GM19035 (cell line): ENCODE measurements at regions not wholly inside any gene's neighbourhood (a gene's known extent, or its start where the extent isn't known, plus 50 kb on each side); places are given as distances from the start of the nearest gene placed in this dataset.
"Not testable (repeated sequence)": the region's sequence is repeated elsewhere in the genome, so short reads cannot be mapped to it uniquely, and the experiment has no call there.

Experiments
- ATAC-seq: cut with Tn5 transposase; IDR thresholded peaks from one replicate; pipeline ENCODE4 v1.9.1; 2021; ENCODE audit not compliant: unreplicated experiment

- not testable (repeated sequence) for ATAC-seq
These were observed 125.6 kb upstream of the NBPF9 start for GRCh38 chr1:149228672-149229585.

GRCh38 chr1:149229813-149230212, 126.5 kb upstream of the NBPF9 start:
- ATAC-seq: not testable (repeated sequence)

GRCh38 chr1:149234926-149235914, 131.9 kb upstream of the NBPF9 start:
- not testable (repeated sequence) for ATAC-seq

DNA sequence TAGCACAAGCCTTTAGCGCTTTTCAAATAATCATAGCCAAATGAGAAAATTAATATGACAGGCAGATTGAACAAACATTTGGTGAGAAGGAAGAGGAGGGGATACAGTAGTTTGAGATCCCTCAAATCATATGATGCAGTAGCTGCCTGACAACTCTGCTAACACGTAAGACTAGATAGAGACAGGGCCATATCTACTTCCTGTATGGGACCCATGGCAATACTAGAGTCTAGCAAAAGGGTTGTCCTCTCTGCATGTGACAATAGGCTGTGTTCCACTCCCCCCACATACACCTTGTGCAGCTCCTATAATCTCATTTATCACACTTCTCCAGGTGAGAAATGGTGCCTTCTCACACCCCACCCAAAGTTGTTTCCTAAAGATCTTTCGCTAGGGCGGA, 134.2 kb upstream of the NBPF9 start:
- not testable (repeated sequence) for ATAC-seq

DNA sequence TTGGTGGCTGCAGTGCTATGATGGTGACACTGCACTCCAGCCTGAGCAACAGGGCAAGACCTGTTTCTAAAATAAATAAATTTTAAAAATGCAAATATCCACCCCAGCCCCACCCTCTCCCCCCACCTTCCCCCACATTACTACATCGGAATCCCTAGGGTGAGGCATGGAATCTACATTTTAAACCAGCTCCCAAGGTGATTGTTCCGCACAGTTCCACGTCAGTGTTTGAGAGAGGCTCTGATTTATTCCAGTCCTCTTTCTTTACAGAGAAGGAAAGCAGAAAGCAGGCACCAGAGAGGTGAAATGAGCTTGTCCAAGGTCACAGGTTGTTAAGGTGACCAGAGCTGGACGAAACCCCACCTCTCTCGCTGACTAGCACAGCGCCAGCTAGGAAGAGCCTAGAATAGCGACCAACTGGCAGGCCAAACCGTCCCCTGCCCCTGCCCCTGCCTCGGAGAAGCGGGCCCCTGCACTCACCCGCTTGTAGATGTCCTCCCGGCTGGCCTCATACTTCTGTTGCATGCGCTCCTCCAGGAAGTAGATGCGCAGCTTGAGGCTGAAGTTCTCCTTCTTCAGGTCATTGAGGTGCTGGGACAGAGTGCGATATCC, 136.7 kb upstream of the NBPF9 start:
- ATAC-seq: not testable (repeated sequence)

DNA sequence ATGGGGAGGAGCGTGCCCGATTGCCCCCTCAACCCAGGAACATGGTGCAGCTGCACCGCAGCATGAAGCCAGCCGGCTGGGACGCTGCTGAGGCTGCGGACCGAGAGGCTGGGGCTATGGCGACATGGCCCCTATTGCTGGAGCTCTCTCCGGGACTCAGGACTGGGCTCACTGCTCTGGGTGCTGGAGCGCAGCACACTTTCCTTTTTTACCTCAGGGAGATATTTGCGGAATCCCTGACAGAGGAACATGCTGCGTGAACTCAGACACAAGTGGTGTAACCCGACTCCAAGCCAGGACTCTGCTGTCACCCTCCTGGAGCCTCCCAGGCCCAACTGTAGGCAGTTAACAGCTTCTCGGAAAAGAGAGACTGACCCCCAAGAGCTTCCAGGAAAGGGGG, 137.2 kb upstream of the NBPF9 start:
- ATAC-seq: not testable (repeated sequence)

DNA sequence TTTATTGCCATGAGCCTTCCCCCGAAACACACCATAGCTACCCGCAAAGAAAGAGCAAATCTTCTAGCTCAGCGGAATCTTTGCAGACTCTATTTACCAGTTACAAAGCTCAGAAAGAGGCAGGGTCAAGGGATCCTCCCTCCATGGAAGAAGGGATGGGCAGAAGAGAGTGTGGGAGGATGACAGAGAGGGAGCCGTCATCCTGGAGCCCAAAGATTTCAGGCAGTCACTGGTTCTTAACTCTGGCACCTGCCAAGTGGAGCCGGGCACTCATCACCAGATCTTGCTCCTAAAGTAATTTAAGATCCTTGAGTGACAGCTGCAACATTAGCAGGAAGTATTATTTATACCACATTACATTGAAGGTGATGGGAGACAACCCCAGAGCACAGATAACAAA, 137.9 kb upstream of the NBPF9 start:
- not testable (repeated sequence) for ATAC-seq

GRCh38 chr1:149243572-149243971, 140.2 kb upstream of the NBPF9 start:
- not testable (repeated sequence) for ATAC-seq

DNA sequence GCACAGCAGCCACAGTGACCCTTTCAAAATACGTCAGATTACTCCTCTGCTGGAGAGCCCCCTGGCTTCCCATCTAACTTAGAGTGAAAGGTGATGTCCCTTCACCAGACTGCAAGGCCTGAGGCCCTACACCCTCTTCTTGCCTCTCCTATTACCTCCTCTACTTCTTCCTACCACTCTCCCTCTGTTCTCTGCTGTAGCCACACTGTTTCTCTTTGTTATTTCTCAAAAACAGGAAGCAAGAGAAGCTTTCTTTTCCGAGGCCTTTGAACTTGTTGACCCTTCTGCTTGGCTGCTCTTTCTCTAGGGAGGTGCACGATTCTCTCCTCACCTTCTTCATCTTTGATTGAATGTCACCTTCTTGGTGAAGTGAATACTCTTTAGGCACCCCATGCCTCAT, 141.3 kb upstream of the NBPF9 start:
- not testable (repeated sequence) for ATAC-seq

DNA sequence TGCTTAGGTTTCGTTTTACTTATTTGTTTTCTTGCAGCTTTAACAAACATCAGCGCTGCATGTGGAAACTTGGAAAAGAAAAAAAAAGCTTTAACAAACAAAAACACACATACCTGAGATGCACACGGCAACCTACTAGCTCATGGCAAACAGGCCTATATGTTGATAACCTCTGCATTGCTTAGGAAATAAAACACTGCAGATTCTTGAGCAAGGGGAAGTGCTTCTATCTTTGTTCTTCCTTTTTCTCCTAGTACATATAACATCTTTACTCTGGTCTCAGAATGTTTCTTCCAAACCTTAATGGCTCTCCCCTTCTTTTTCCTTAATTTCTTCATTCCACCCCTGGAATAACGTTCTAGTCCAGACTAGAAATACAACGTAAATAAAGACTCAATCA, 142.9 kb upstream of the NBPF9 start:
- not testable (repeated sequence) for ATAC-seq

GRCh38 chr1:149248610-149249009, 145.3 kb upstream of the NBPF9 start:
- not testable (repeated sequence) for ATAC-seq

DNA sequence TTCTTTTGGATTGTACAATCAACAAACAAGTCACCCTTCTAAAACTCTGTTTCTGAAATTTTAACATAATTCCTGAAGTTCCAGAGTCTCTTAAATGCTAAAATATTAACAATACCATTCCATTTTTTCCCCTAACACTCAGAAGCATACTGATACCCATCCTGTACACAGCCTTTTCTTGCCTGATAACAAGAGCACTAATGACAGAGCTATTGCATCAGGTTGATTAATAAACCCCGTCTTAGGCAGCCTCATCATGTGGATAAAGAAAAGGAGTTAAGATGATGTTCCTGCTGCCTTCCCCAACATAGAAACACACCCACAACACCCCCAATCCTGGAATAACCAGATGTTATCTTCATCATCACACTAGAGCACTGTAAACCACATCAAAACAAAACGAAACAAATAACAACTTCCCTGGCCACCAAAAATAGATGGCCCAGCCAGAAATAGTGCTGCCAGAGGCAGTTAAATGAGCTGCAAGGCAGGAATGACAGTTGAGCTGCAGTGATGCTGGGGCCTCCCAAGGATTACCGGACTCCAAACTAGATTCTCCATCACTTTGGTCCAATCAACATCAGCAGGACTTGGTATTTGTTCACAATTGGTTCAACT, 146.6 kb upstream of the NBPF9 start:
- ATAC-seq: not testable (repeated sequence)

- ATAC-seq: not testable (repeated sequence)
These were observed 151.8 kb upstream of the NBPF9 start for GRCh38 chr1:149254894-149255847.

GRCh38 chr1:149260284-149260683, 156.9 kb upstream of the NBPF9 start:
- ATAC-seq: not testable (repeated sequence)

DNA sequence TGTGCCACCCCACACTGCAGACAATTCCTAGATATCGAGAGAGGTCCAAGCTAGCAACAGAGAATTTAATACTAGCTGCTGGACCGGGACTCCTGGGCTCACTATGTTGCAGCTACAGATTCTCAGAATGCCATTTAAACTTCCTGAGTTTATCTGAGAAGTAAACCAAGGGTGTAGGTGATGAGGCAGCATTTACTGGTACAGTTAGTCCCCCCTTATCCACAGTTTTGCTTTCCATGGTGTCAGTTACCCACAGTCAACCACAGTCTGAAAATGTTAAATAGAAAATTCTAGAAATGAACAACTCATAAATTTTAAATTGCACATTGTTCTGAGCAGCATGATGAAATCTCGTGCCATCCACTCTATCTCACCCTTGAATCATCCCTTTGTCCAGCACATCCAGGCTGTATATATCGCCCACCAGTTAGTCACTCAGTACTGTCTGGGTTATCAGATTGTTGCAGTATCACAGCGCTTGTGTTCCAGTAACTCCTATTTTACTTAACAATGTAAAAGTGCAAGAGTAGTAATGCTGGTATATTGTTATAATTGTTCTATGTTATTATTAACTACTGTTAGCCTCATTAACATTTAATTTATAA, 157.5 kb upstream of the NBPF9 start:
- not testable (repeated sequence) for ATAC-seq

- ATAC-seq: not testable (repeated sequence)
These were observed 163.9 kb upstream of the NBPF9 start for GRCh38 chr1:149267287-149267686.

- ATAC-seq: not testable (repeated sequence)
These were observed 165.8 kb upstream of the NBPF9 start for GRCh38 chr1:149269001-149269702.

DNA sequence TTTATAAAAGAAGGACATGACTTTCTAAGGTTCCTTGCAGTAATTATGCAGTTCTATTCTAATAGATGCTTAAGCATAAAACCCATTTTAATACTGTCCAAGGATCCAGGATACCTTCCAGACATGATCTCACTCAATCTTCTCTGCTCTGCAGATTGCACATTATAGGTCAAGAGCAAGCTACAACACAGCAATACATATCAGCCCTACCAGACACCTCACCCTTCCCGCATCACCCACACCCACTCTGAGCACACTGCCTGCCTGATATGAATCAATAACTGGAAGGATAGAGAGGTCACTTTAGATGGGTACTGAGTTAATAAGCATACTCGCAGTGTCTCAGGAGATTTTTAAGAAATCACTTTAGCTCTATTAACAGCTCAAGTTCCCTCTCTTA, 166.5 kb upstream of the NBPF9 start:
- ATAC-seq: not testable (repeated sequence)
